Right ventricle myocardium superior (tissue), 1 donor: ENCODE measurements at regions not wholly inside any gene's neighbourhood (a gene's known extent, or its start where the extent isn't known, plus 50 kb on each side); places are given as distances from the start of the nearest gene placed in this dataset.

Experiments
- ATAC-seq: fragments of 200-7000 bp; cut with Tn5 transposase; one replicate; pipeline ENCODE4 v1.9.1; 2020; ENCODE audit warnings: mild to moderate bottlenecking; ENCODE audit not compliant: poor library complexity
- DNase-seq: peaks from one replicate; pipeline ENCODE4 v3.0.0-alpha.2; 2020
- intact Hi-C: fragments of 100-400 bp; cut with DNase I; formaldehyde crosslinking; loops from one replicate; pipeline ENCODE4 v1.11.2; 2022
- donor health status: DM: no; HTN: yes; CAD: no; lungs with severe emphysema.

DNA sequence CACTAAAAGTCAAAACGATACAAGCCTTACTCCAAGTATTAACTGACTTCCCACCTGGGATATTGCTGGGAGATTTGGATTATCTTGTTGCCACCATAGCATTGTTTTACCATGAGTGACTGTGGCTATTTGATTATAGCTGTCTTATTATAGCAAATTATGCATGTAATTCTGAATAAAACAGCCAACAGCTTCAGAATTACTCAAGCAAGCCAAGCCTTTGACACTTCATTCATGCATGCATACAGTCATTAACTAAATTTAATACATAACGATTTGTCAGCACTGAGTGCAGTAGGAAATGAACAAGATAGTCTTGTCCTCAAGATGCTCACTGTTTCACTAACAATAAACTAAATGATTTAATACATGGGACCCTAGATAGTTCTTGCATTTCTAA, 133.0 kb upstream of the FRMD6 start:
- intact Hi-C loops: no loop called here
- ATAC-seq (no peak), DNase-seq (no peak)

DNA sequence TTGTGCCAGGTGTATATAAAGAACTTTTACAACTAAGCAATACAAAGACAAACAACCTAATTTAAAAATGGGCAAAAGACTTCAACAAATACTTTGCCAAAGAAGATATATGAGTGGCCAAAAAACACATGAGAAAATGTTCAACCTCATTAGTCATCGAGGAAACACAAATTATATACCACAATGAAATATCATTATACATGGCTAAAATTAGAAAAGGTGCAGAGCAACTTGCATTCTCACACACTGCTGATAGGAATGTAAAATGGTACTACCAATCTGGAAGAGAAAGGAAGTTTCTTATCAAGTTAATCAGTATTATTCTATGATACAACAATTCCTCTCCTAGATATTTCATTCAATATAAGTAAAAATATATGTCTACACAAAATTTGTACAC, 131.6 kb upstream of the FRMD6 start:
- DNase-seq: no peak
- ATAC-seq: no peak
- intact Hi-C loops: no loop called here

DNA sequence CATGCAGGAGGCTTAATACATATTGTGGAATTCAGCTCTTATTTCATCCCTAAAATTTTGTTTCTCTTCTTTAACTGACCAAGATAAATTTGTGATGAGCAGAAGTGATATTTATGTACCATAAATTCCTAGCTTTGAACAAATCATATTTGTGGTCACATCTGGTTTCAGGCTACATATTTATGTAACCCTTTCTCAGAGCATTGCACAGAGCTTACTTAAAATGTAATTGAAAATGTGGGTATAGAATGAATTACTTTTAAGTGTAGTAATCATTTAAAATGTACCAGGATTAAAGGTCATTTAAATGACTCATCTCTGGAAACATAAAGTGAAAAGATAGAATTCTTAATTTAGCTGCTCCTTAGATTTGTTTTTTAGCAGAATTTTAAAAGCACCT, 129.9 kb upstream of the FRMD6 start:
- intact Hi-C loops: no loop called here
- ATAC-seq: no peak
- DNase-seq: no peak

GRCh38 chr14:51523243-51523642, 128.5 kb upstream of the FRMD6 start:
- DNase-seq (no peak), ATAC-seq (no peak)
- intact Hi-C loops: no loop called here

GRCh38 chr14:51525739-51526138, 126.0 kb upstream of the FRMD6 start:
- DNase-seq (no peak), ATAC-seq (no peak)
- intact Hi-C loops: no loop called here

DNA sequence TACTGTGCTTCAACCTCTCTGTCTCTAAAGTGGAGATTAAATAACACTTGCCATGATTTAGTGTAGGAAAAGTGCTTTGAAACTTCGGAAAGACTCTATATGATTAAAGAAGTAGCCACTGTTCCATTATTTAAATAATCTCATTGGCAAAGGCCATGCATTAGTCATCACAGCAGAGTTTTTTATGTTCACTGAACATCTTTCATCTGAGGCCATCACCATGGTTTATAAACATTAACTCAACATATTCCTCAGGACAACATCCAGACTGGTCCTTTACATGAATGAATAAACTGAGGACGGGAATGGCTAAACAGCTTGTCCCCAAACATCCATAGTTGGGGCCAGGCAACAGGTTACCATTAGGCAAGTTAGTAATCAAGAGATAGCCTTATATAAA, 124.6 kb upstream of the FRMD6 start:
- DNase-seq (no peak), ATAC-seq (no peak)
- intact Hi-C loops: no loop called here

GRCh38 chr14:51529736-51530135, 122.0 kb upstream of the FRMD6 start:
- no peak for DNase-seq
- intact Hi-C loops: no loop called here
- ATAC-seq: no peak

- ATAC-seq: no peak
- DNase-seq: no peak
- intact Hi-C loops: no loop called here
Measured at GRCh38 chr14:51533160-51533559, 118.5 kb upstream of the FRMD6 start.

- intact Hi-C loops: no loop called here
- no peak for ATAC-seq
- DNase-seq: no peak
Measured at GRCh38 chr14:51533872-51534553, 117.7 kb upstream of the FRMD6 start.

DNA sequence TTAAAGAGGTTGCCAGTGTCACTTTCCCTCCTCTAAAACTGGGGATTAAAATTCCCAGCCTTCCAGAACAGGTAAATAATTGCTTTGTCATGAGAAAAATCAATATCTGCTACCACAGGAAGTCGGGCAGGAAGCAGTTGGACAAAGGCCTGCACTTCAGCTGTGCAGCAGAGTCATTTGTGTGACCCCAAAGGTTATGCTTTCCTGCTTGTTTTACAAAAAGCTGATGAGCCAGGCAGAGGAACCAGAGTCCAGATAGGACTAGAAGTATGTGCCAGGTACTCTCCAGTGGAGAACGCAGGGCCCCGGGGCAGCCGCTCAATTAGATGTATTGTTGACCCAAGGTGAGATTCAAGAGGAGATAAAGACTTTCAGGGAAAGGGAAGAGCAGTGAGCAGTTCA, 117.1 kb upstream of the FRMD6 start:
- intact Hi-C loops: no loop called here
- ATAC-seq: no peak
- no peak for DNase-seq

DNA sequence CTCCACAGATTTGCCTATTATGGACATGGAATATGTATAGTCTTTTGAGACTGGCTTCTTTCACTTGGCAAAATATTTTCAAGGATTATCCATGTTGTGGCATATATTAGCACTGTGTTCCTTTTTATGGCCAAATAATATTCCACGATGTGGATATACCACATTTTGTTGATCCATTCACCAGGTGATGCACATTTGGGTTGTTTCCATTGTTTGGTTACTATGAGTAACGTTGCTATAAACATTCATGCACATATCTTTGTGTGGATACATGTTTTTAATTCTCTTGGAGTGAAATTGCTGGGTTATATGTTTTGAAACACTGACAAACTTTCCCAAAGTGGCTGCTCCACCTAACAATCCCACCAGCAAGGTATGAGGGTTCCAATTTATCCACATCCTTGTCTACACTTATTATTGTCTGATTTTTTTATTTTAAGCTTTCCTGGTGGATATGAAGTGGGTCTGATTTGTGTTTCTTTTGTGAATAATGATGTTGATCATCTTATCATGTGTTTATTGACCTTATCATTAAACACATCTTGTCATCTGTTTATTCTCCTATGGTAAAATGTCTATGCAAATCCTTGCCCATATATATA, 116.2 kb upstream of the FRMD6 start:
- ATAC-seq (no peak), DNase-seq (no peak)
- intact Hi-C loops: no loop called here

DNA sequence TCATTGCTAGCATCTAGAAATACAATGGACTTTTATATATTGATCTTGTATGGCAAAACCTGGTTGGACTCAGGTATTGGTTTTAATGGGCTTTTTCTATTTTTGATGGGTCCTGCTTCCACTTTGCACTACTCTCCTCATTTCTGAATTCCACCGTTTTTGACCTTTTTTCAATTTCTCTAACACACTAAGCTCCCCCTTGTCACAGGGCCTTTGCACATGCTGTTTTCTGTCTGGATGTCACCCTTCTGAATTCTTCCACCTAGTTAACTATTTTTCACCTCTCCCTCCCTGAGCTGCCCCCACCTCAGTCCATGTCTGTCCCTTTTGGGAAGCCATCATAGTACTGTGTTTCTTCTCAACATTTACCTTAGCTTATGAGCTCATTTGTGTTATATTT, 112.7 kb upstream of the FRMD6 start:
- DNase-seq (no peak), ATAC-seq (no peak)
- intact Hi-C loops: no loop called here

DNA sequence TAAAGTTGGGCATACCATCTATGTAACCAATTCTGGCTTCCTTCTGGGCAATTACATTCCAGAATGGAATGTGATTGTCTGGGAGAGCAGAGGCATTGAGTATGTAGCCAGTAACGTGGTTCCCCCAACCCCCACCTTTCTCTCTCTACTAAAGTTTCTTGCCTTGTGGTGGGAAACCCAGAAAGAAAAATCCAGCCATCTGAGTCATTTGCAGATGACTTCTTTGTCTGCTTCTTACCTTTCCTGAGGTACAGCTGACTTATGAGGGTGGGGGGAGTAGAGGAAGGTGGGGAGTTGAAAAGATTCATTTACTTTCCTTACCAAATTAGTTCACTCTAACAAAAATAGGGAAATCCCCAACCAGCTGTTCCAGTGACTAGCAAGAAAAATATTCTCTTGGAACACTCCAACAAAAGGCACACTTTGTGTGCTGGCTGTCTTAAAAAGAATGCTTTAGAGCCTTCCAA, 112.1 kb upstream of the FRMD6 start:
- intact Hi-C loops: no loop called here
- ATAC-seq (no peak), DNase-seq (no peak)

DNA sequence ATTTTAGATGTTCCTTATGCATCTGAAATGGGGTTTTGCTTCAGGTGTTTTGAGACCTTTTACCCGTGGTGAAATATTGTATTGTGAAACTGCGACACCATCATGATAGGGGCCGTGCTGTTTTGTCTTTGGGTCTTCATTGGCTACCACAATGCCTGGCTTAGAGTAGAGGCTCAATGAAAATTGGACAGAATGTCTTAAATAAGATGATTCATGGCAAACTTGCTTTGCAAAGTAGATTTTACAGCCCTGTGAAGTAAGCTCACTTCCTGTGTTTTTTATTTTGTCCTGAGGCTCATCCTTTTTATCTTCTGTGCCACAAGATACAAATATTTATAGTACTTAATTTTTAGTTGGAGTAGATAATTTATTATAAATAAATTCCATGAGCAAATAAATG, 111.3 kb upstream of the FRMD6 start:
- no peak for DNase-seq
- intact Hi-C loops: no loop called here

DNA sequence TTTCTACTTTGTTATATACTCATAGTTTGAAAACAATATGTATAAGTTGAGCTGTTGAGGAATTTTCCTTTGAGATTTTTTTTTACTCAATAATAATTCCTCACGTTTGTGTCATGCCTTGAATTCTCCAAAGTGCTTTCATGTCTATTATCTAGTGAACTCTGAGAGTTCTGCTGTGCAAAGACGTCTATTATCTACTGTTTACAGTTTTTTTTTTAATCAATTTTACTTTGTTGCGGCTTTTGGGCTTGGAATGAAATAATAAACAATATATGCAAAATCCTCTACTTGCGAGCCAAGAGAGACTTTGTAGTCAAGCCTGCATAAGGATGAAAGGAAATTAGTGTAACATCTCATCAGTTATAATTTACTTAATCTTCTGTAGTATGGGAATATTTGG, 107.2 kb upstream of the FRMD6 start:
- ATAC-seq: no peak
- intact Hi-C loops: no loop called here
- no peak for DNase-seq

More for the DNA sequence above, 111.3 kb upstream of the FRMD6 start:
- ATAC-seq: no peak

DNA sequence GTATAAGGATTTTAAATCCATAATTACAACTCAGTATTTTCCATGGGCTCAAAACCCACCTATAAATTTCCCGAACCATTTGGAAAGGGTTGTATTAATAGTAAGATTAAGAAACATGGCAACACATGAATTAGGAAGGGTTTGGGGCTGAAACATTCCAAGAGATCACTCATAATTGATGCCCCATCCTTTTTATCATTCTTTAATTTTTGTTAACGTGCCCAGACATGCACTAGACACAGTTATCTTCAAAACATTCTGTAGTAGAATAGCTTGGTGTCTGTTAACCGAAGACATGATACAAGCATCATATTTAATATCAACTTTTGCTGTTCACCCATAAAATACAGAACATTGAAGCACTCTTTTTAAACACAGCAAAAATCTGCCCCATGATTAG, 106.8 kb upstream of the FRMD6 start:
- ATAC-seq (no peak), DNase-seq (no peak)
- intact Hi-C loops: no loop called here

GRCh38 chr14:51545396-51545795, 106.3 kb upstream of the FRMD6 start:
- intact Hi-C loops: no loop called here
- DNase-seq (no peak), ATAC-seq (no peak)

DNA sequence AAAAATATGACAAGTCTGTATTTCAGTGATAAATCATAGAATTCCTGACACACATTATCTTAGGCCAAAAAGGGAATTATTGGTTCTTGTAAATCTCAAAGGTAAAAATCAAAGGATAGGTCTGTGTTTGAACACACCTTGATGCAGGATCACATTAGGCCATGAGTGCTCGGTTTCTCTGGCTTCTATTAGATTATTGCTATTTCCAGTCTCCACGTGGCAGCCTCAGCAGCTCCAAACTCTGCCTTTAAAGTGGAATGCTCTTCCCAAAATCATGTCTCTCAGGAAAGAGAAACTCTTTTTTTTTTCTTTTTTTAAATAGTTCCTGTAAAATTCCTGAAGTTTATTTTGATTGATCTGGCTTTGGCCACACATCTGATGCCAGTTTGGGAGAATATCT, 105.6 kb upstream of the FRMD6 start:
- DNase-seq: no peak
- ATAC-seq: no peak
- intact Hi-C loops: no loop called here

GRCh38 chr14:51546603-51547258, 105.0 kb upstream of the FRMD6 start:
- ATAC-seq: no peak
- DNase-seq: no peak

DNA sequence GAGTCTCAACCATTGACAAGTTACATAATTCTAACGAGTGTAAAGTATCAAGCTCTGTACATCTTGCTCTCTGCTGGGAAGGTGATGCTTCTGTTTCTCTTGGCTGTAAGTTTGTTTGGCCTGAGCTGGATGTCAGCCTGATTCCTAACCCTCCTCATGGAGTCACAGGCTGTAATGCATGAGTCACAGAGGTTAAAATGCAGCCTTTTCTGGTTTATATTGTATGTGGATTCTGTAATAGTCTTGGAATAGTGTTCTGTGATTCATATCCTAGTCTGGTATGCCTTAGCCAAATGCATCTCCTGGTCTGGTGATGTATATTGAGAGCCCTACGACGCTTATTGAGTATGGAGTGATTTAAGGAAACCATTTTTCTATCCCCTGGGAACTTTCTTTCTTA, 104.5 kb upstream of the FRMD6 start:
- intact Hi-C loops: no loop called here
- DNase-seq (no peak), ATAC-seq (peak; percentile 90)

More at GRCh38 chr14:51546603-51547258, 105.0 kb upstream of the FRMD6 start:
- intact Hi-C loops: no loop called here
